Glomerular visceral epithelial cell (primary cell): ENCODE measurements at regions not wholly inside any gene's neighbourhood (a gene's known extent, or its start where the extent isn't known, plus 50 kb on each side); places are given as distances from the start of the nearest gene placed in this dataset.
"Not testable (repeated sequence)": the region's sequence is repeated elsewhere in the genome, so short reads cannot be mapped to it uniquely, and the experiment has no call there.

Experiments used
- DNase-seq: peaks from one replicate; pipeline ENCODE4 v3.0.0-alpha.2; 2016; ENCODE audit errors: extremely low spot score

GRCh38 chr2:187610450-187610849 lies 56.2 kb upstream of the TFPI start:
- not testable (repeated sequence) for DNase-seq

- DNase-seq: no peak
Measured at GRCh38 chr2:187612857-187613256, 58.6 kb upstream of the TFPI start.

DNA sequence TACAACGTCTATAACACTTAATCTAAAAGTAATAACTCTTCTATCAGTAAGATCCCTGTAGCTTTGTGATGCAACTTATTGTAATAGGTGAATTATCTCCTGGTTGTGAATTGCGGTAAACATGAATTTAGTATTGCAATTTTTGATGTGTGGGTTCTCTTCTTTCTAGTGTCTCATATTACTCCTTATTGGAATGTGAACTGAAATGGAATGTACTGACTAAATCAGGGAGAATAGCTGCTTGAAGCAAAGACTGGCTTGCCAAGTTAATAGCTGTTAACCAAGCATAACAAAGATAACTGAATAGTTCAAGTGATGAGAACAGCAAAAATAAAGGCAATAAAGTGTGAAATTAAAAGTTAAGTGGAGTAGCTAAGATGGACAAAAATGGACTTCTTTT lies 60.5 kb upstream of the TFPI start:
- DNase-seq: peak; percentile 18

DNA sequence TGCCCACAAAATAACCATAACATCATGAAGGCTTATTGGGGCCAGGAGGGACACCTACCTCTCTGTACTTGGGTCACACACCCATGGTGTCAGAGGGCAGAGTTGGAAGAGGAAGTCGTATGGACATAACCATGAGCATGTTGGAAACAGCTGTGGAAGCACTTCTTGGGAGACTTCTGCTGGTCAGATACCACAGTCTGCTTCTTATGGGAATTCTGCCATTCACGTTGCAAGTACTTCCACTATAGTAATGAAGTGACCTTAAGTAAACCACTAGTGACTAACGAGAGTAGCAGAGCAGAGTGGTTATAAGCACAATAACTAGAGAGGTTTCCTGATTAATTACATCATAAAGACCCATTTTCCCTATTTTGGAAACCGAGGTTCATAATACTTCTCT lies 61.1 kb upstream of the TFPI start:
- DNase-seq: no peak

GRCh38 chr2:187615902-187616301 lies 61.7 kb upstream of the TFPI start:
- no peak for DNase-seq

- no peak for DNase-seq
Measured at GRCh38 chr2:187617120-187617519, 62.9 kb upstream of the TFPI start.

DNA sequence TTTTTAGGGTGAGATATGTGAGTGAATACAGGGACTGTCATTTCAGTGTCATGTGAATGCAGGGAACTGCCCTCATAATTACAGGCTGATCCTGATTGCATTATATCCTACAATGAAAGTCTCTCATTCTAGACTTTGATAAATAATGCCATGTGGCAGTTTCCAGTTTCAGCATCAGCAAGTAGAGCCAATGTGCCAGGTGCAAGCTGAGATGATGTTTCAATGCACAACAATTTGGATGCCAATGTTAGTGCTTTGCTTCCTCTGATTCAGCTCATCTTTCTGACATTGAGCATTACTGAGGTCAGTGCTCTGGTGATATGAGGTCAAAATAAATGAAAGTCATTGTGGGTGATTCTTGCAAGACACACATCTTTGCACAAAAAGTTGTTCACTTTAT lies 63.7 kb upstream of the TFPI start:
- DNase-seq: no peak

DNA sequence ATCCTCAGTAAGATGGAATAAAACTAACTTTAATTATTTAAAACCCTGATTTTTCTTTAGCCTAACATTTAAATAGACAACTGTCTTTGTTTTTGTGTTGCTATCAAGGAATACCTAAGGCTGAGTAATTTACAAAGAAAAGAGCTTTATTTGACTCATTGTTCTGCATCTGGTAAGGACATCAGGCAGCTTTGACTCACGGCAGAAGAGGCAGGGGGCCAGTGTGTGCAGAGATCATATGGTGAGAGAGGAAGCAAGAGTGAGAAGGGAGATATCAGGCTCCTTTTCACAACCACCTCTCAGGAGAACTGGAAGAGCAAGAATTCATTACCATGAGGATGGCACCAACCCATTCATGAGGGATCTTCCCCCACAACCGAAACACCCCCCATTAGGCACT lies 64.6 kb upstream of the TFPI start:
- DNase-seq: no peak

DNA sequence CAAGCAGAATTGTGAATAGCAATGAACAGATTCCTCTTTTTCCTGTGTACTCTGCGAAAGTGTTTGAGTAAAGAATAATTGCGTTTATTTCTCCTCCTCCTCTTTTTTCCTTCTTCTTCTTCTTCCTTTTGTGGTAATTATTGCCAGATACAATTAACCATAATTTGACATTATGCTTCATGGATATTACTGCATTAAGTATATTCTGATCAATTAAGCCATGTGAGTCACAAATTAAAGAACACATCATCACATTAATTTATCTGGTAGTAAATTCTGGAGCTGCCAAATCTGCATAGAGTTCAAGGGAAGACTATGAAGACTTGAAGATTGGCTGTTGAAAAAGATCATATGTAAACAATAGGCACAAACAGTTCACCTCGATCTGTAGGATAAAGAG lies 72.9 kb upstream of the TFPI start:
- DNase-seq: no peak

- not testable (repeated sequence) for DNase-seq
Measured at GRCh38 chr2:187636731-187637391, 82.6 kb upstream of the TFPI start.

- DNase-seq: not testable (repeated sequence)
Measured at GRCh38 chr2:187637392-187637740, 83.1 kb upstream of the TFPI start.

- DNase-seq: not testable (repeated sequence)
Measured at GRCh38 chr2:187637771-187638170, 83.5 kb upstream of the TFPI start.

DNA sequence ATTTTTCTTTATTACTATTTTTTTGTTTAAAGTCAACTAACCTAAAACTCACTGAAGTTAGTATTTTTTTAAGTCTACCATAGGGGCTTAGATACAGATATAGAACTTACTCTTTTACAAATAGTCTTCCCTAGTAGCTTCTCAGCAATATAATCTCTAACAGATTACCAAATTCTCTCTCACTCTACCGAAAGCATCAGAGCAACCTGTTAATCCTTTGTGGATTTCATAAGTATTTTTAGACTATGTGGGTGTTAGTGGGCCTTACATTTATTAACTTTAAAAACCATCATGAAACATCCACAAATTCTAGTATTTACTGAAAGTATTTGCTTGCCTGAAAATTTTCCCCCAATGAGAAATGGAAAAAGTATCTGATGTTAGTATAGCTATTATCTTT lies 84.6 kb upstream of the TFPI start:
- DNase-seq: no peak

- no peak for DNase-seq
Measured at GRCh38 chr2:187640926-187641510, 86.8 kb upstream of the TFPI start.

GRCh38 chr2:187642498-187642897 lies 88.3 kb upstream of the TFPI start:
- DNase-seq: no peak

DNA sequence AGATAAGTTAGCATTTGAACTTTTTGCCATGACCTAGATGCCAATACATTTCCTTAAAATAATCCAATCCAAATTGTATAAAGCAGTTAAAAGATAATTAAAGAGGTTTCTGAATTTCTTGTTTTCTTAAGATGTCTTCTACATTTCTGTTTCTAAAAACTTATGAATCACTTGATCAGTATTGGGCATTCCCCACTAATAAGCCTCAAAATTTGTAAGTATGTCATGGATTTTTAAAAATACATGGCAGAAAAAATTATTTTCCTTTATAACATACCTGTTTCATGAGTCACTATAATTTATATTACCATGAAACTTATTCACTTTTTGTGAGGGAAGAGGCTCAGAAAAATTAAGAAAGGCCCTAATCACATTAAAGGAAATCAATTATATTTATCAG lies 90.3 kb upstream of the TFPI start:
- no peak for DNase-seq

DNA sequence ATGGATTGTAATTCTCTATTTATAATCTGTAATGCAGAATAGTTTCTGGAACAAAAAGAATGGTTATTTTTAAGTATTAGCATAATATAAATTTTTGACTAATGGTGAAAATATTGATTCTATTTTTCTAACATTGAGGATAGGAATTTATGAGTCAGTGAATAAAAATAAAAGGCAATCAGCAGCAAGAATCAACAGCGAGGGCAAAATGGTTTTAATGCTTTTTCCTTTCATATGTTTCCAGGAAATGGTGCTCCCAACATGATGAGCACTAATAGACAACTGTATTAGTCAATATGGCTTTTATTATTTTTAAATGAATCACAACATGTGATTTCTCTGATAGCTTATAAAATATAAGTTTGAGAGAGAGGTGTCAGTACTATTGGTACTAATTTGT lies 90.7 kb upstream of the TFPI start:
- no peak for DNase-seq

- no peak for DNase-seq
Measured at GRCh38 chr2:187646556-187646955, 92.3 kb upstream of the TFPI start.

- no peak for DNase-seq
Measured at GRCh38 chr2:187654535-187654934, 100.3 kb upstream of the TFPI start.

DNA sequence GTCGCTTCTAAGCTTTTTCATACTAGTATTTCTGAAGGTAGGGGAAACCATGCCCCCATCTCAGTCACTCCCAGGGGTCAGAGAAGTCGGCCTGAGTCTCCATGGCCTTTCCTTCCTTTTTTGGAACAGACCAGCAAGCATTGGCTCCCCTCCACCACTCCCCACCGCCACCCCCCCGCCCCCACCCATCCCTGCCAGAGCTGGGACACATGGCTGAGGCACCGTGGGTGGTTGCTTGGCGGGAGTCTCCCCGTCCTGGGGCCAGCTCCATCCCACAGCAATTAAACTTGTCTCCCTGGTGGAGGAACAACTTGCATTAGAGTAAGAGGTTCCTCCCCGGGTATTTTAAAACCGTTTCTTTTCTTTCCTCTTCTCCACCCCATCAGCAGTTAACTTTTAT lies 100.8 kb upstream of the TFPI start:
- DNase-seq: no peak

DNA sequence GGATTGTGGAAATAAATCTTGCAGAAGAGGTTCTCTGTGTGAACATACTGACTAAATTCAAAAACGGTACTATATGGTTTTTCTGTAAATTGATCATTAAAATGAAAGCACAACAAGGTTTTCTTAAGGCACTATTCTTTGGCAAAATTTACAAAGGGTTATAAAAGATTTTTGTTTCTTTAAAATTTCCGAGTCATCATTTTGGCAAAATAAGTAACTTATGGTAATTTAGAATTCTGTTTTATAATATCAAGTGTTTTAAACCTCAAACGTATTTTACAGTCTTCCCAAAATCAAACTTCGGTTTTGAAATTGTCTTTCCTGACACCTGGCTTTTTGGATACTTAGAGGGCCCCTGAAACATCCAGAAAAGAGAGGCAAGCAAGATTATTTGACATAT lies 101.9 kb upstream of the TFPI start:
- no peak for DNase-seq

DNA sequence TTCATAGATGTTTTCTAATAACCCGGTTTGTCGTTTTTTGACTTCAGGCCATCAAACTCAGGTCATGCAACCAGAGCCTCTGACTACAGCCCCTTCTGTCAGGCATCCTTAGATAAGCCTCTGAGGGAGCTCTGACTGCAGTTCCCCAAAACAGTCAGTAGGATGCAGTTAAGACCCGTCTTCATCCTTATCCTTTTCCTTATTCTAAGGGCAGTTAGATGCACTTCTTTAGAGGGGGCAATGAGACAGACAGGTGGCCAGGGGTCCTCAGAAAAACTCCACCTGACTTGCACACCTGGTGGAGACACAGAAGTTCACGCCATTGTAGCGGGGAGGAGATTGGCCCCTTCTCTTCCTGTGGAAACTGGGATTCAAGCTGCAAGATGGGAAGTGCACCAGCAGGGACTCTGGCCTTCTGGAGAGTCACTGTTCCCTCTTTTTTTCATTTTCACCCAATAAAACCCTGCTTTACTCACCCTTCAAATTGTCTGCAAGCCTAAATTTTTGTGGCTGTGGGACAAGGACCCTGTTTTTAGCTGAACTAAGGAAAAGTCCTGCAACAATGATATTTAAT lies 104.8 kb upstream of the TFPI start:
- DNase-seq: peak; percentile 9

DNA sequence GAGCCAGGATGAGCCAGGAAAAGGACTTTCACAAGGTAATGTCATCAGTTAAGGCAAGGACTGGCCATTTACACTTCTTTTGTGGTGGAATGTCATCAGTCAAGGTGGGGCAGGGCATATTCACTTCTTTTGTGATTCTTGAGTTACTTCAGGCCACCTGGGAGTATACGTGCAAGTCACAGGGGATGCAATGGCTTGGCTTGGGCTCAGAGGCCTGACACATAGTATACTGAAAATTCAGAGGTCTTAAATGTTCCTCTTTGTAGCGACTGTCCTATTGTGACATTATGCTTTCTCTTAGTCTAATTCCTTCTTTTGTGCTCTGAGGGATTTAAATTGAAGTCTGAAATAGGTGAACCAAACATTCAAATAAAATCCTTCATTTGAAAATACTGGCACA lies 121.8 kb upstream of the TFPI start:
- not testable (repeated sequence) for DNase-seq

DNA sequence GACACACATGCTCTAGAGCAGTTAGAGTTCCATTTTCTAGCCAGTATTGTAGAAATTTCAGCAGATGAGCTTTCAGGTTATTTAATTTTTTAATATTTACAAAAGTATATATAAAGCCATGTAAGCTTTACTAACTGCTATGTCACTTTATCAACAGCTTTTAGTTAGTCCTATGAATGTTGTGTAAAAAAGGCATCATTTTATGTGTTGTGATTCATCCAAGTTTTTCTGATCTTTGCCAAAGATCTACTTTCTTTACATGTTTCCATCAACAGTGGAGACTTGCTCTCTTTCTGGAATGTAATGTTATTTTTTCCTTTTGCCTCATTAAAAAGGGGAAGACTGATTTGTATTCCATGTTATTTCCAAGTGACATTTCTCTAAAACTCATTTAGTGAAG lies 125.2 kb upstream of the TFPI start:
- DNase-seq: no peak
